ENCODE measurements at regions not wholly inside any gene's neighbourhood (a gene's known extent, or its start where the extent isn't known, plus 50 kb on each side); places are given as distances from the start of the nearest gene placed in this dataset.

DNA sequence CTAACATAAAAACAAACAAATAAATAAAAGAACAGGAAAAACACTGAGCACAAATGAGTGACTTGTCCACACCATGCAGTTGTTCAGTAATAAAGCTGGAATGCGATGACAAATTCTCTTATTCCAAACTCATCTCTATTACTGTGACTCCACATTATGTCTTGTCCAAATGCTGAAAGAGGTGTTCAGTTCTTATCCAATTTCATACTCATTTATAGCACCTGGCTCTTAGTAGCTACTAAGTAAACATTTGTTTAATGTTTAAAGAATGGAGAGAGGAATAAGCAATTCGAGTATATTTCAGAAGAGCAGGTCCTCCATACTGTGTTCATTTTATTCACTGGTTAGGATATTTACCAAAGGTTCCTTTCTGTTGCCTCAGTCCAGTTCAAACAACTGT is 439.0 kb upstream of the JAG1 start:
- H3K27me3 ChIP-seq: no peaks in the 10 kb centered on the region
- ATAC-seq (no peak), DNase-seq (no peak)
- WGBS, 4 donors: 92 to 96% (median 92%) methylated on average over 2 of the region's 2 CpGs
- H3K4me1 ChIP-seq: peaks cover 0 to 18% (median 9%) of the 10 kb centered on the region in 12 donors
- intact Hi-C loops (cut with DNase I): loop anchor here in 1 of 10 donors (10.0 kb wide), 1 partner anchor 82 kb away; no protein-coding TSS in a partner anchor
- no peak overlapping the region for H3K4me3 ChIP-seq
- no peaks in the 10 kb centered on the region for H3K36me3 ChIP-seq
- TF ChIP-seq POLR2A (IDR thresholded peaks at IDR 0.05): no peak
- TF ChIP-seq, protein P1, sequence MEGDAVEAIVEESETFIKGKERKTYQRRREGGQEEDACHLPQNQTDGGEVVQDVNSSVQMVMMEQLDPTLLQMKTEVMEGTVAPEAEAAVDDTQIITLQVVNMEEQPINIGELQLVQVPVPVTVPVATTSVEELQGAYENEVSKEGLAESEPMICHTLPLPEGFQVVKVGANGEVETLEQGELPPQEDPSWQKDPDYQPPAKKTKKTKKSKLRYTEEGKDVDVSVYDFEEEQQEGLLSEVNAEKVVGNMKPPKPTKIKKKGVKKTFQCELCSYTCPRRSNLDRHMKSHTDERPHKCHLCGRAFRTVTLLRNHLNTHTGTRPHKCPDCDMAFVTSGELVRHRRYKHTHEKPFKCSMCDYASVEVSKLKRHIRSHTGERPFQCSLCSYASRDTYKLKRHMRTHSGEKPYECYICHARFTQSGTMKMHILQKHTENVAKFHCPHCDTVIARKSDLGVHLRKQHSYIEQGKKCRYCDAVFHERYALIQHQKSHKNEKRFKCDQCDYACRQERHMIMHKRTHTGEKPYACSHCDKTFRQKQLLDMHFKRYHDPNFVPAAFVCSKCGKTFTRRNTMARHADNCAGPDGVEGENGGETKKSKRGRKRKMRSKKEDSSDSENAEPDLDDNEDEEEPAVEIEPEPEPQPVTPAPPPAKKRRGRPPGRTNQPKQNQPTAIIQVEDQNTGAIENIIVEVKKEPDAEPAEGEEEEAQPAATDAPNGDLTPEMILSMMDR (IDR thresholded peaks at IDR 0.05): no peak
- no peaks in the 10 kb centered on the region for H3K9me3 ChIP-seq
- H3K27ac ChIP-seq: no peak overlapping the region

DNA sequence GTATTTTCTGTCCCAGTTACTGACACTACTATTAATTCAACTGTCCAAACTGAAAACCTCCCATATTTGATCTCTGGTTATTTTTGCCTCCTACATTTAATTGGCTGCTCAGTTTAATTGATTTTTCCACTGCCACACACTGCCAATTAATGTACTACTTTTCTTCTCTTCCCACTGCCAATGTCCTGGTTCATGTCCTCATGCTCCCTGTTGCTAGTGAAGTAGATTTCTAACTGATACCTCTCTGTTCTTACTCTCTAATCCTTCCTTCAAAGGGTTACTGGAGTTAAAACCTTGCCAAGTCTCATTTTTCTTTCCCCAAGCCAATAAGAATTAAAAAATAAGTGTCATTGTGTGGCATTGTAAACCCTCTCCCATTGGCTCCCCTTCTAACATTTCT is 440.6 kb upstream of the JAG1 start:
- DNase-seq: no peak
- Histone ChIP-seq H3K27me3 (no peaks in the 10 kb centered on the region), H3K9me3 (no peaks in the 10 kb centered on the region), H3K4me3 (no peak overlapping the region), H3K27ac (no peak overlapping the region), H3K4me1 (peaks cover 0 to 4% (median 0%) of the 10 kb centered on the region in 12 donors), H3K36me3 (no peaks in the 10 kb centered on the region)
- no peak for TF ChIP-seq POLR2A (IDR thresholded peaks at IDR 0.05)
- TF ChIP-seq, protein P1 (IDR thresholded peaks at IDR 0.05): no peak
- ATAC-seq: no peak
- intact Hi-C loops (cut with DNase I): loop anchor here in 1 of 10 donors (10.0 kb wide), 1 partner anchor 80 kb away; no protein-coding TSS in a partner anchor

DNA sequence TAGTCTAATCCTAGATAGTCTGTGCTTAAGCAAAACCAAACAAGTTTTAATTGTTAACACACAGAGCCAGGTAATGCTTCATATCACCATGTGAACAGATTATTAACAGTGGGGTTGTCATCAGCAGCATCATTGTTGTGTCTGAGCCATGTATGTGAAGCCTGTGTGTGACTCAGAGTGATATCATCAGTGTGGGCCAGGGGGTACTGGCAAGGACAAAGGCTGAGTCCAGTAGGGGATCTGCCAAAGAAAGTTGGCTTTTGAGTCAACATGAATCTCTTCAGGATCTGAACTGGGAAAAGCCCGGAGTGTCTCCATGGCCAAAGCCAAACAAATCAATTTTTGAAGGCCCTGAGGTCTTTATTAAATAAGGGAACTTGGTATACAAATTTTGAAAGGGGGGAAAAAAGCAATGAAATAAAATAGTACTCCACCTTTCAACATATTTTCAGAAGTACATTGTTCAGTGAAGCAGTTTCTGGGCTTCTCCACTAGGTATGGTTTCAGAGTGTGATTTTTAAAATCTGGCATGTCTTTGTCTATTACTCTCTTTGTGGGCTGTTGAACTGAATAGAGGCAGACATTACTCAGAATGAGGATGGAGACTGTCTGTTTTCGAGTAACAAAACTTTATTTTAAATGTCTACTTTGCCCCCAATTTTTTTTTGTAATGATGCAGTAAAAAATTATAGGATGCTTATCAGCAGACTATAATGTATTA is 444.2 kb upstream of the JAG1 start:
- intact Hi-C loops (cut with DNase I): loop anchor here in 1 of 10 donors (10.0 kb wide), 1 partner anchor 77 kb away; no protein-coding TSS in a partner anchor
- no peaks in the 10 kb centered on the region for H3K27me3 ChIP-seq
- H3K4me1 ChIP-seq: no peaks in the 10 kb centered on the region
- H3K36me3 ChIP-seq: no peaks in the 10 kb centered on the region
- H3K4me3 ChIP-seq: no peak overlapping the region
- no peaks in the 10 kb centered on the region for H3K9me3 ChIP-seq
- 85 to 89% (median 87%) methylated on average over 2 of the region's 2 CpGs for WGBS, 4 donors
- ATAC-seq: peak in 1 of 4 donors; percentile 33
- no peak overlapping the region for H3K27ac ChIP-seq
- DNase-seq: no peak
- TF ChIP-seq, protein P1 (IDR thresholded peaks at IDR 0.05): no peak
- no peak for TF ChIP-seq POLR2A (IDR thresholded peaks at IDR 0.05)

DNA sequence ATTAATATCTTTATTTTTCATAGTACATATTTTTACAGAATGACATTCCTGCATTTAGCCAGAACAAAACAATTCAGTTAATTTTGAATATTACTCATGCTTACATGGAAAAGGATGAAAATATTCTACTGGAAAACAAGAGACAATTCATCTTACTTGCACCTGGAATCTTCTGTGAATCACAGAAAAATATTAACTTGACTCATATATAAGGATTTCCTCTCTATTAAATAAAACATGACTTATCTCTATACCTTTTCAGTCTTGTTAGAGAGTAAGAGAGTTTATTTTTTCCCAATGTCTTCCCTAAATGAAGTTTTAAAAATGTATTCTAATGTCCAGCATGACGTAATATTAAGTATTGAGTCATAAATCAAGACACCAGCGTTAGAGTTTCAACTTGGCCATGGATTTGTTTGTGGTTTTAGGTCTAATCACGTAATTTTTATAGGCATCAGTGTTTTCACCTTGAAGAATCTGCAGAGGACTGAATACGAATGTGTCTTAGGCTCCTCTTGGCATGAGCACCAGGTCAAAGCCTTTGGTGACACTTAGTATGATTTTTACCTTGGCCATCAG is 445.1 kb upstream of the JAG1 start:
- Histone ChIP-seq H3K27ac (no peak overlapping the region), H3K27me3 (no peaks in the 10 kb centered on the region), H3K9me3 (no peaks in the 10 kb centered on the region), H3K4me1 (no peaks in the 10 kb centered on the region), H3K36me3 (no peaks in the 10 kb centered on the region), H3K4me3 (no peak overlapping the region)
- ATAC-seq: no peak
- intact Hi-C loops (cut with DNase I): loop anchor here in 1 of 10 donors (10.0 kb wide), 1 partner anchor 76 kb away; no protein-coding TSS in a partner anchor
- TF ChIP-seq, protein P1 (IDR thresholded peaks at IDR 0.05): no peak
- WGBS, 4 donors: 91 to 95% (median 94%) methylated on average over 4 of the region's 4 CpGs
- no peak for DNase-seq
